ENCODE measurements at regions not wholly inside any gene's neighbourhood (a gene's known extent, or its start where the extent isn't known, plus 50 kb on each side); places are given as distances from the start of the nearest gene placed in this dataset.

DNA sequence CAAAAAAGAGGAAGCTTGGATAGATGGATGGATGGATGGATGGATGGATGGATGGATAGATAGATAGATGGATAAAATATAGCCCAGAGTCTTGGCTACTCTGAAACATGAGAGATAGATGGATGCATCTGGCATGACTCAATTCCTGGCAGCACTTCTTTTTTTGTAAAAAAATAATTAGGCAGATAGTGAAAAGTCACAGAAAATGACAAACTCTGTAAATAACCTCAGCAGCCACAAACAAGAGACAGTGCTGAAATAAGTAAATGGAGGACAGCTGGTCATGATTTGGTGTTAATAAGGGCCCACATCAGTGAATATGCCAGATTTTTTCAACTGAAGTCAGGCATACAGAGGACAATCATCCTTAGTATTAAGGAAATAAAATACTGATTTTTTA, 585.0 kb upstream of the GCFC2 start:
- H3K79me2 ChIP-seq, result no peaks in the 10 kb centered on the region

DNA sequence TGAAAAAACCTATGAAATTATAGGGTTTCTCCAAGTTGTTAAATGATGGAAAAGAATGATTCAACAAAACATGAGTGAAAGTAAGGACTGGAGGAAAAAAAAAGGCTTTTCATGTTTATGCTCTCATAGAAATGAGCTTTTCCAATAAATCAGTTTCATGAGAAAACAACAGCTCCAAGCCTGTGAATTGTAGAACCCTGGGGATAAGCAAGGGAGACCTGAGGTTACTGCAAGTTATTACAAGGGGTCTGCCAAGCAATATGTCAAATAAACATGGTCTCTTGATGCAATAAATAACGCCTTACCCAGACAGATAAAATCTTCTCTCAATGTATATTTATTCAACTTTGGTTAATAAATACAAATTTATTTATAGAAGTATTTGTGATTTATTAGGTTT, 577.9 kb upstream of the GCFC2 start:
- Histone ChIP-seq H3K4me2 (no peak overlapping the region), H3K9me2 (replicated peaks; ENCODE audit: insufficient read depth) (no peaks in the 10 kb centered on the region), H2AFZ (no peak overlapping the region), H3K27ac (no peak overlapping the region), H3K9me3 (ENCODE audit: low read depth) (no peaks in the 10 kb centered on the region), H4K20me1 (ENCODE audit: insufficient read depth, poor library complexity, severe bottlenecking) (no peaks in the 10 kb centered on the region), H3K4me1 (ENCODE audit: insufficient read depth) (no peaks in the 10 kb centered on the region), H3K36me3 (replicated peaks; ENCODE audit: insufficient read depth, low read depth) (no peaks in the 10 kb centered on the region), H3K79me2 (no peaks in the 10 kb centered on the region), H3K4me3 (no peak overlapping the region), H3K27me3 (peaks cover 25% of the 10 kb centered on the region)
- 92% methylated on average over 1 of the region's 1 CpG for WGBS (ENCODE audit: low lambda C conversion rate, missing lambda C conversion rate)
- DNase-seq (ENCODE audit: low spot score), result no peak
- no peak for TF ChIP-seq EZH2phosphoT487 (IDR thresholded peaks at IDR 0.05; ENCODE audit: low read depth, severe bottlenecking, unreplicated experiment)
- TF ChIP-seq EZH2 (IDR thresholded peaks at IDR 0.05; ENCODE audit: borderline replicate concordance), result no peak
- TF ChIP-seq, protein P1, sequence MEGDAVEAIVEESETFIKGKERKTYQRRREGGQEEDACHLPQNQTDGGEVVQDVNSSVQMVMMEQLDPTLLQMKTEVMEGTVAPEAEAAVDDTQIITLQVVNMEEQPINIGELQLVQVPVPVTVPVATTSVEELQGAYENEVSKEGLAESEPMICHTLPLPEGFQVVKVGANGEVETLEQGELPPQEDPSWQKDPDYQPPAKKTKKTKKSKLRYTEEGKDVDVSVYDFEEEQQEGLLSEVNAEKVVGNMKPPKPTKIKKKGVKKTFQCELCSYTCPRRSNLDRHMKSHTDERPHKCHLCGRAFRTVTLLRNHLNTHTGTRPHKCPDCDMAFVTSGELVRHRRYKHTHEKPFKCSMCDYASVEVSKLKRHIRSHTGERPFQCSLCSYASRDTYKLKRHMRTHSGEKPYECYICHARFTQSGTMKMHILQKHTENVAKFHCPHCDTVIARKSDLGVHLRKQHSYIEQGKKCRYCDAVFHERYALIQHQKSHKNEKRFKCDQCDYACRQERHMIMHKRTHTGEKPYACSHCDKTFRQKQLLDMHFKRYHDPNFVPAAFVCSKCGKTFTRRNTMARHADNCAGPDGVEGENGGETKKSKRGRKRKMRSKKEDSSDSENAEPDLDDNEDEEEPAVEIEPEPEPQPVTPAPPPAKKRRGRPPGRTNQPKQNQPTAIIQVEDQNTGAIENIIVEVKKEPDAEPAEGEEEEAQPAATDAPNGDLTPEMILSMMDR (IDR thresholded peaks at IDR 0.05; ENCODE audit: poor library complexity), result no peak

More for the DNA sequence above, 585.0 kb upstream of the GCFC2 start:
- no peaks in the 10 kb centered on the region for H3K9me2 ChIP-seq (replicated peaks; ENCODE audit: insufficient read depth)
- no peak overlapping the region for H2AFZ ChIP-seq
- no peak for DNase-seq (ENCODE audit: low spot score)
- no peaks in the 10 kb centered on the region for H4K20me1 ChIP-seq (ENCODE audit: insufficient read depth, poor library complexity, severe bottlenecking)
- no peaks in the 10 kb centered on the region for H3K4me1 ChIP-seq (ENCODE audit: insufficient read depth)
- H3K36me3 ChIP-seq (replicated peaks; ENCODE audit: insufficient read depth, low read depth), result no peaks in the 10 kb centered on the region
- no peaks in the 10 kb centered on the region for H3K9me3 ChIP-seq (ENCODE audit: low read depth)
- H3K27me3 ChIP-seq, result peaks cover 41% of the 10 kb centered on the region
- H3K4me2 ChIP-seq, result no peak overlapping the region
- TF ChIP-seq EZH2 (IDR thresholded peaks at IDR 0.05; ENCODE audit: borderline replicate concordance) (no peak), EZH2phosphoT487 (IDR thresholded peaks at IDR 0.05; ENCODE audit: low read depth, severe bottlenecking, unreplicated experiment) (no peak)
- TF ChIP-seq, protein P1 (IDR thresholded peaks at IDR 0.05; ENCODE audit: poor library complexity), result no peak
- H3K4me3 ChIP-seq, result no peak overlapping the region
- no peak overlapping the region for H3K27ac ChIP-seq

DNA sequence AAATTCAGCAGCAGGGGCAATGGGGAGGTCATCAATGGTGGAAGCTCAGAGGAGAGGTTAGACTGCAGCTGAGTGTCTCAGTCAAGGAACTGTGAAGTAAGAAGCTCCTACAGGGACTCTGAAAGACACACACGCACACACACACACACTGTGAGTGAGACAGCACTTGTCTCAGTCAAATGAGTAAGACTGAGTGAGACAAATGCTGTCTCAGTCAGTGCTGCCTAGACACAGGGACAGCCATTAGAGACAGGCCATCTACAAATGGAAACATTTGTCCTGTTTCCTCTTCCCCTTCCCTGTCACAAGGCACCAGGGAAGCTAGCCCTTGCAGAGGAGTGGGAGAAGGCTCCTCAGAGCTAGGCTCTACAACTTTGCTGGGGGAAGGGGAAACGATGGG, 577.4 kb upstream of the GCFC2 start:
- H2AFZ ChIP-seq, result no peak overlapping the region
- no peak for DNase-seq (ENCODE audit: low spot score)
- no peaks in the 10 kb centered on the region for H3K4me1 ChIP-seq (ENCODE audit: insufficient read depth)
- no peaks in the 10 kb centered on the region for H3K79me2 ChIP-seq
- no peaks in the 10 kb centered on the region for H4K20me1 ChIP-seq (ENCODE audit: insufficient read depth, poor library complexity, severe bottlenecking)
- 90% methylated on average over 2 of the region's 2 CpGs for WGBS (ENCODE audit: low lambda C conversion rate, missing lambda C conversion rate)
- H3K9me3 ChIP-seq (ENCODE audit: low read depth), result no peaks in the 10 kb centered on the region
- no peaks in the 10 kb centered on the region for H3K36me3 ChIP-seq (replicated peaks; ENCODE audit: insufficient read depth, low read depth)
- no peak overlapping the region for H3K4me3 ChIP-seq
- no peaks in the 10 kb centered on the region for H3K9me2 ChIP-seq (replicated peaks; ENCODE audit: insufficient read depth)
- TF ChIP-seq EZH2 (IDR thresholded peaks at IDR 0.05; ENCODE audit: borderline replicate concordance), result no peak
- TF ChIP-seq EZH2phosphoT487 (IDR thresholded peaks at IDR 0.05; ENCODE audit: low read depth, severe bottlenecking, unreplicated experiment), result no peak
- TF ChIP-seq, protein P1 (IDR thresholded peaks at IDR 0.05; ENCODE audit: poor library complexity), result no peak
- peaks cover 25% of the 10 kb centered on the region for H3K27me3 ChIP-seq
- H3K27ac ChIP-seq, result no peak overlapping the region
- no peak overlapping the region for H3K4me2 ChIP-seq

DNA sequence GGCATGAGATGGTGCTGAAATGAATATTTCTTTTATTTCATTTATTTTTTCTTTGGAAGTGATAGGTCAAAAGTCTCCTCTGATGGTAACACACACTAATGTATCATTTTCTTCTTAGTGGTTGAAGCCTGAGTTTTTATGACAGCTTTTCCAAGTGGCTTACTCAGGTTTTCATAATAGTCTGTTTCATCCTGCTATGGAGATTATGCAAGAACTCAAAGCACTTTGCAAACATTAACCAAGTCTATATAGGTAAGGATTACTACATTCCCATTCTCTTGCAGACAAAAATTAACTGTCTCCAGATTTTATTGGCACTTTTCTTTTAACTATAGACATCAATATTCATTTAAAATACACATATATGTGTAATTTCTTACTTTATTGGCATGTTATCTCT, 572.6 kb upstream of the GCFC2 start:
- Histone ChIP-seq H3K9me3 (ENCODE audit: low read depth) (no peaks in the 10 kb centered on the region), H2AFZ (no peak overlapping the region), H3K9me2 (replicated peaks; ENCODE audit: insufficient read depth) (no peaks in the 10 kb centered on the region), H3K4me3 (no peak overlapping the region), H3K4me2 (no peak overlapping the region), H3K36me3 (replicated peaks; ENCODE audit: insufficient read depth, low read depth) (no peaks in the 10 kb centered on the region), H4K20me1 (ENCODE audit: insufficient read depth, poor library complexity, severe bottlenecking) (no peaks in the 10 kb centered on the region), H3K27me3 (peaks cover 5% of the 10 kb centered on the region), H3K27ac (no peak overlapping the region), H3K4me1 (ENCODE audit: insufficient read depth) (no peaks in the 10 kb centered on the region), H3K79me2 (no peaks in the 10 kb centered on the region)
- no peak for TF ChIP-seq EZH2 (IDR thresholded peaks at IDR 0.05; ENCODE audit: borderline replicate concordance)
- TF ChIP-seq, protein P1 (IDR thresholded peaks at IDR 0.05; ENCODE audit: poor library complexity), result no peak
- TF ChIP-seq EZH2phosphoT487 (IDR thresholded peaks at IDR 0.05; ENCODE audit: low read depth, severe bottlenecking, unreplicated experiment), result no peak
- DNase-seq (ENCODE audit: low spot score), result peak; percentile 18

All from hepatocyte (in vitro differentiated cells).